ENCODE measurements at regions not wholly inside any gene's neighbourhood (a gene's known extent, or its start where the extent isn't known, plus 50 kb on each side); places are given as distances from the start of the nearest gene placed in this dataset.

DNA sequence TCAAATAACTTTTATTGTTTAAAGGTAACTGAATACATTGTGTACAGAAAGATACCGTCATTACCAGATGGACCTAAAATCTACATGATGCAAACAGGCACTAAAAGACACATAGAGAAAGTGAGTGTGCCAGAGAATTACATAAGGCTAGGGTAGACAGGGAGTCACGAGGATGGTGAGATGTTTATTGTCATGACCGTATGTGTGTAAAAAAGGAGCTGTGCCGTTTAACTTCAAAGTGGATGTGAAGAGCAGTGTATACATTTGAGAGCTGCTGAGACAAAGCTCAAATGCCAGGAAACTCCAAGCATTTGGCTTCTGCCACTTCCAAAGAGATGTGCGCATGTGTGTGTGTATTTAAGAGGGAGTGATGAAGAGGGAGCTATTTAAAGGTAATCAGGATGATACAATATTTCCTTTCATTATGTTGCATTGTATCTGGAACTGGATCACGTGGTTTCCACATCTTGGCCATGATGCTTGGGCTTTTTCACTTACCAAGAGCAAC lies 51.4 kb upstream of the IGF1R start:
- Histone ChIP-seq H4K20me1 (replicated peaks; ENCODE audit: control insufficient read depth, extremely low read depth, insufficient read depth, low read length) (no peaks in the 10 kb centered on the region), H3K79me2 (ENCODE audit: control insufficient read depth, insufficient read depth, low read length) (no peaks in the 10 kb centered on the region), H3K4me2 (ENCODE audit: insufficient read depth, low read length) (no peak overlapping the region), H3K36me3 (ENCODE audit: control insufficient read depth in 2 of 2, extremely low read depth in 1 of 2, insufficient read depth in 2 of 2, low read length in 2 of 2) (no peaks in the 10 kb centered on the region), H3K4me3 (replicated peaks in 1 of 3; ENCODE audit: insufficient read depth in 1 of 3, low read depth in 1 of 3, low read length in 3 of 3) (no peak overlapping the region), H3K27me3 (ENCODE audit: control insufficient read depth in 2 of 2, insufficient read depth in 2 of 2, low read length in 2 of 2) (peaks cover 6 to 11% of the 10 kb centered on the region in 2 experiments), H3K9me3 (replicated peaks; ENCODE audit: control insufficient read depth, insufficient read depth, low read length) (no peaks in the 10 kb centered on the region), H3K4me1 (ENCODE audit: control insufficient read depth, extremely low read depth, insufficient read depth, low read length) (no peaks in the 10 kb centered on the region), H3K9me1 (replicated peaks; ENCODE audit: control insufficient read depth, extremely low read depth, insufficient read depth, low read length) (no peaks in the 10 kb centered on the region), H3K9ac (replicated peaks; ENCODE audit: extremely low read depth, insufficient read depth, low read length) (no peak overlapping the region), H2AFZ (ENCODE audit: low read depth, low read length) (no peak overlapping the region), H3K27ac (ENCODE audit: insufficient read depth, low read depth, low read length) (no peak overlapping the region)
- POLR2A ChIA-PET = interaction anchor here (0.6 kb wide), 1 partner anchor 487 kb away, joined by 4 read pairs; no protein-coding TSS in a partner anchor
- CTCF ChIA-PET = interaction anchor here (1.4 kb wide), 1 partner anchor 50 kb away, joined by 6 read pairs; no protein-coding TSS in a partner anchor
- TF ChIP-seq, protein P1, sequence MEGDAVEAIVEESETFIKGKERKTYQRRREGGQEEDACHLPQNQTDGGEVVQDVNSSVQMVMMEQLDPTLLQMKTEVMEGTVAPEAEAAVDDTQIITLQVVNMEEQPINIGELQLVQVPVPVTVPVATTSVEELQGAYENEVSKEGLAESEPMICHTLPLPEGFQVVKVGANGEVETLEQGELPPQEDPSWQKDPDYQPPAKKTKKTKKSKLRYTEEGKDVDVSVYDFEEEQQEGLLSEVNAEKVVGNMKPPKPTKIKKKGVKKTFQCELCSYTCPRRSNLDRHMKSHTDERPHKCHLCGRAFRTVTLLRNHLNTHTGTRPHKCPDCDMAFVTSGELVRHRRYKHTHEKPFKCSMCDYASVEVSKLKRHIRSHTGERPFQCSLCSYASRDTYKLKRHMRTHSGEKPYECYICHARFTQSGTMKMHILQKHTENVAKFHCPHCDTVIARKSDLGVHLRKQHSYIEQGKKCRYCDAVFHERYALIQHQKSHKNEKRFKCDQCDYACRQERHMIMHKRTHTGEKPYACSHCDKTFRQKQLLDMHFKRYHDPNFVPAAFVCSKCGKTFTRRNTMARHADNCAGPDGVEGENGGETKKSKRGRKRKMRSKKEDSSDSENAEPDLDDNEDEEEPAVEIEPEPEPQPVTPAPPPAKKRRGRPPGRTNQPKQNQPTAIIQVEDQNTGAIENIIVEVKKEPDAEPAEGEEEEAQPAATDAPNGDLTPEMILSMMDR (IDR thresholded peaks at IDR 0.05; ENCODE audit: extremely low read depth in 1 of 2, insufficient read depth in 1 of 2, low read depth in 1 of 2, low read length in 2 of 2) = no peak
- TF ChIP-seq POLR2A (IDR thresholded peaks at IDR 0.05; ENCODE audit: low read depth, low read length) (no peak), MYC (IDR thresholded peaks at IDR 0.05; ENCODE audit: low read depth, low read length) (no peak), EZH2 (IDR thresholded peaks at IDR 0.05; ENCODE audit: borderline replicate concordance, low read depth, low read length, severe bottlenecking) (no peak), POLR2AphosphoS5 (IDR thresholded peaks at IDR 0.05; ENCODE audit: insufficient read depth, low read depth, low read length) (no peak), GATA2 (IDR thresholded peaks at IDR 0.05; ENCODE audit: insufficient read depth, insufficient read length, low read depth, low read length) (no peak), JUN (IDR thresholded peaks at IDR 0.05; ENCODE audit: borderline replicate concordance, insufficient read depth, insufficient read length, low read depth) (no peak), FOS (IDR thresholded peaks at IDR 0.05; ENCODE audit: borderline replicate concordance, insufficient read depth, low read length) (no peak)
- TF ChIP-seq, protein P2, sequence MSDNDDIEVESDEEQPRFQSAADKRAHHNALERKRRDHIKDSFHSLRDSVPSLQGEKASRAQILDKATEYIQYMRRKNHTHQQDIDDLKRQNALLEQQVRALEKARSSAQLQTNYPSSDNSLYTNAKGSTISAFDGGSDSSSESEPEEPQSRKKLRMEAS (IDR thresholded peaks at IDR 0.05; ENCODE audit: insufficient read depth, insufficient read length) = no peak
- intact Hi-C loops (cut with micrococcal nuclease) = no loop called here
- DNase-seq (ENCODE audit: low read depth, low spot score) (no peak), FAIRE-seq (no peak)
- no TSS peak for BruUV-seq (replicated peaks)
- dilution Hi-C loops (cut with MboI; ENCODE audit: extremely low pct_ligation_motif_present, low sequenced_read_pairs) = no loop called here
